CD4-positive, alpha-beta T cell treated with Interleukin-4 for 1 hour (primary cell): ENCODE measurements at regions not wholly inside any gene's neighbourhood (a gene's known extent, or its start where the extent isn't known, plus 50 kb on each side); places are given as distances from the start of the nearest gene placed in this dataset.
"Not testable (repeated sequence)": the region's sequence is repeated elsewhere in the genome, so short reads cannot be mapped to it uniquely, and the experiment has no call there.

ENCODE experiments used
- DNase-seq, 2 donors: peaks; one replicate each; pipeline ENCODE4 v3.0.0-alpha.2; 2020 to 2022

DNA sequence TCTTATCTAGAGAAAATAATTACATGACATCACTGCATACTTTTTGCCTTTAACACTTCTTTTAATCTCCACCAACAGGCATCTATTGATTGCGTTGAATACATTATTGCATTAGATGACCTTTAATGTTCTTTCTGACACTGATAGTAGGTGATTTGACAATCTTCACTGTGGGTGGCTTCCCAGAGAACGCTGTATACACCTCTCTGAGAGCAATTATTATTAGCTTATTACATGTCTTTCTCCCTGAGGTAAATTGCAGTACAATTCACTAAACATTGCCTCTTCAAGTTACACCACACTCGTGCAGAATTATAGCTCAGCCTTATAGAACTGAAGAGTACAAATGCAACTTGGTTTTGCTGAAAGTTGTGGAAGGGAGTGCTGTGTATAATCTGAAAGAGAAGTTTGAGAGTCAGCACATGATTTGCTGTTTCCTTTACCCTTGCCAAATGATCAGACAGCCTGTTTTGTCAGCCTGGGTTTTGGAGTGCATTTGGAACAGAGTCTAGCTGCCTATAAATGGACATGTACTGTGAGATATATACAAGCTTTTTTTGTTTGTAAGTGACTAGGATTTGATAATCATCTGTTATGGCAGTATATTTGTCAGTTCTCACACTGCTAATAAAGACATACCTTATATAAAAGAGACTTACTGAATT, 369.2 kb downstream of the CCER1 start:
- no peak for DNase-seq

DNA sequence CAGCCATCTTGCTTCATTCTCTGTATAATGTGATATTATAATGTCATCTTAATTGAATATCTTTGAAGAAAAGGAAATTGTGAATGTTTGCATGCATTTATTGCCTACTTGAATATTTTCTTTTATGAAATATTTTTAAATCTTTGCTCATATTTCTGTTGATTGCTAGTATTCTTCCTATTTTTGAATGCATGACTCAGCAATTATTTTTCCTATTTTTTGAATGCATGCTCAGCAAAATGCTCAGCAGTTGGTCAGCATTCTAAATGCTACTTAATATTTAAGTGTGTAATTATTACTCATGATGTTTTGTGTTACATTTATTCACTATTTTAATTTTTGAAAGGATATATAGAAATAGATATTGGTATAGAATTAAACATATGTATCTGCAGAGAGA, 378.3 kb downstream of the CCER1 start:
- DNase-seq = no peak

DNA sequence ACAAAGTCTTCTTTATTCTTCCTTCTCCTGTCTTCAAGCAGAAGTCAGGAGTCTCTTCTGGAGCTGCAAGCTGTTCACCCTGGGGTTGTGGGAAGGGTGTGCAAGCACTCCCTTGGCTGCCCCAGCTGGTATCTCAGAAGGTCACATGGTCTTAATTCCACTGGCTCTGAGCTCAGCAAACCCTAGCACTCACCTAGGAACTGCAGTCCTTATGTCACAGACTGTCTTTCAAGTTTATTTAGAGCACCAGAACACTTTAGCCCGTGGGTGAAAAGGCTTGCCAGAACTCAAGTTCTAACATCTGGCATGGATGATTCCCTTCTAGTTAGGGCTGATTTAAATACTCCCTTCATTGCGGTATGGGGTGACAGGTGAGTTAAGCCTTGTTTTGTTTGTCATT, 379.0 kb downstream of the CCER1 start:
- DNase-seq = no peak

DNA sequence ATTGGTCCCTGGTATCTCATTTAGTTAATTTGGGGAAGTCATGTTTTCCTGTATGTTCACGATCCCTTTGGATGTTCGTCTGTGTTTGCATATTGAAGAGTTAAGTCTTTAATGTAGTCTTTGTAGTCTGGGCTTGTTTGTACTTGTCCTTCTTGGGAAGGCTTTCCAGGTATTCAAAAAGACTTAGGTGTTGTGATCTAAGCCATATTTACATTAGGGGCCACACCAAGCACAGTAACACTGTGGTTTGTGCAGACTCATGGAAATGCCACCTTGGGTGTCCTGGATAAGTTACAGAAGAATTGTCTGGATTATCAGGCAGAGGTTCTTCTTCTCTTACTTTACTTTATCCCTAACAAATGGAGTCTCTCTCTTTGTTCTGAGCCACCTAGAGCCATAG, 380.3 kb downstream of the CCER1 start:
- no peak for DNase-seq

DNA sequence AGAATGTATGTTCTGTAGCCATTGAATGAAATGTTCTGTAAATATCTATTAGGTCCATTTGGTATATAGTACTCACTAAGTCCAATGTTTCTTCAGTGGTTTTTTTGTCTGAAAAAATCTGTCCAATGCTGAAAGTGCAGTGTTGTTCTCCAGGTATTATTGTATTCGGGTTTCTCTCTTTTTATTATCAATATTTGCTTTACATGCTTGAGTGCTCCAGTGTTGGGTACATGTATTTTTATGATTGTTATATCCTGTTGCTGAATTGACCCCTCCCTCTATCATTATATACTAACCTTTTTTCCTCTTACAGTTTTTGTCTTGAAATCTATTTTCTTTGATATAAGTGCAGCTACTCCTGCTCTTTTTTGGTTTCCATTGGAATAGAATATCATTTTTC, 382.2 kb downstream of the CCER1 start:
- no peak for DNase-seq

DNA sequence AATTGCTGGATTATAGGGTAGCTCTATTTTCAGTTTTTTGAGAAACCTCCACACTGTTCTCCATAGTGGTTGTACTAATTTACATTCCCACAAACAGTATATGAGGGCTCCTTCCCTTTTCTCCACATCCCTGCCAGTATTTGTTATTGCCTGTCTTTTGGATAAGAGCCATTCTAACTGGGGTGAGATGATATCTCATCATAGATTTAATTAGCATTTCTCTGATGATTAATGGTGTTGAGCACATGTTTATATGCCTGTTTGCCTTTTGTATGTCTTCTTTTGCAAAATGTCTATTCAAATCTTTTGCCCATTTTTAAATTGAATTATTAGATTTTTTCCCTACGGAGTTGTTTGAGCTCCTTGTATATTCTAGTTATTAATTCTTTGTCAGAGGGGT, 385.3 kb downstream of the CCER1 start:
- no peak for DNase-seq

- DNase-seq = no peak
Observed at GRCh38 chr12:90562671-90563070, 392.3 kb downstream of the CCER1 start.

- no peak for DNase-seq
Observed at GRCh38 chr12:90548595-90548994, 406.4 kb downstream of the CCER1 start.

- DNase-seq = no peak
Observed at GRCh38 chr12:90546511-90546910, 408.5 kb downstream of the CCER1 start.

DNA sequence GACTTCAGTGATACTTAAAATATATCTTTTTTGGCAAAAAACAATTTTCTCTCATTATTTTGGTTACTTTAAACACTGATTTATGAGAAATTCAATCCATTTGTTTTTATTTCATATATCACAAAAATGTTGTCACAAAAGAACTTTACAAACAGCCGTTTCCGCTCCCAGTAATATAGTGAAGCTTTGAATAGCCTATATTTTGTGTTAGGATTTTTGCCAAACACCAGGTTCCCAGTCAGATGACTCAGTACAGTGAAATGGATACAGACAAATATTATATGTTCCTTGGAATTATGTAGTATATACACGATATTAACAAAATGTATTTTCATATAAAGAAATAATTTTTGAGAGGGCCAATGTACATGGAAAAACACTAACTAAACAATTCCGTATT, 411.1 kb downstream of the CCER1 start:
- DNase-seq = no peak

DNA sequence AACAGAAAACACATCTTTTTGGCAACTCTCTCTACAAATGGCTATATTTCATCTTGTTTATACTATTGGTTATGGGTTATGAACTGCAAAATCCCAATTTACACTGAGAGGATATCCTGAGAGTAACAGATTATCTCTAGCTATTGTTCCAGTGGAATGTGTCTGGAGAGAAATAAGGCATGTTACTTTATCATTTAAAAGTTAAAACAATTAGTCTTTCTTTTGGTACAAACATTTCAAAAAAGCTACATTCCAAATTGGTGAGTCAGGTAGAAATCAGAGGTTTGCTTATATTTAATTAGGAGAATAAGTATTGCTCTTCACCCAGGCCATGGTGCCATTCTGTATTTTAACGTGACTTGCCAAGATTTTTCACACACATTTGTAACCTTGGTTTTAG, 411.6 kb downstream of the CCER1 start:
- no peak for DNase-seq

DNA sequence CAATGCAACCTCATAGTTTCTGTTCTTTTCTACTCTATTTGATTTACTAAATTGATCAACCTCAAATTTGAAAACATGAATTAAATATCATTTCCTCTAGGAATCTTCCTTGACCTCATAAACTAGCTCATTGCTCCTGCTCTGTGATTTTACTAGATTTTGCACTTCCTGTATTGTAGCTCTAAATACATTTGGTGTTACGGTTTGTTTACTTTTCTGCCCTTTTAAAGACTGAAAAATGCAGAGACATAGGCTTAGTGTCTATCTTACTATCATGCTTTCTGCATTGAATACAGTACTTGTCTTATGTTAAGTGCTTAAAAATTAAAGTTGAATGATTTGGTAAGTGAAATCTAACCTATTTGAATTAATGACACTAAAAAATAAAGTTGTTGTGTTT, 412.1 kb downstream of the CCER1 start:
- DNase-seq = not testable (repeated sequence)

DNA sequence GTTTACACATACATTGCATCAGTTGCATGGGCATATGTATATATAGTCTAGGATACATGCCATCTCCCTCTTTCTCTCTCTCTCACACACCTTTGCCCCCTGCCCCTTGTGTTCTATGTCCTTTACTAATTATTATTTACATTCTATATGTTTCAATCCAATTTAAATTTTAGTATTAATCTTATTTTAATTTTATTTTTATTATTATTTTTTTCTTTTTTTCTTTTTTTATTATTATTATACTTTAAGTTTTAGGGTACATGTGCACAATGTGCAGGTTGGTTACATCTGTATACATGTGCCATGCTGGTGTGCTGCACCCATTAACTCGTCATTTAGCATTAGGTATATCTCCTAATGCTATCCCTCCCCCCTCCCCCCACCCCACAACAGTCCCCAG, 421.1 kb downstream of the CCER1 start:
- DNase-seq = not testable (repeated sequence)

- no peak for DNase-seq
Observed at GRCh38 chr12:90520002-90520734, 434.8 kb downstream of the CCER1 start.

DNA sequence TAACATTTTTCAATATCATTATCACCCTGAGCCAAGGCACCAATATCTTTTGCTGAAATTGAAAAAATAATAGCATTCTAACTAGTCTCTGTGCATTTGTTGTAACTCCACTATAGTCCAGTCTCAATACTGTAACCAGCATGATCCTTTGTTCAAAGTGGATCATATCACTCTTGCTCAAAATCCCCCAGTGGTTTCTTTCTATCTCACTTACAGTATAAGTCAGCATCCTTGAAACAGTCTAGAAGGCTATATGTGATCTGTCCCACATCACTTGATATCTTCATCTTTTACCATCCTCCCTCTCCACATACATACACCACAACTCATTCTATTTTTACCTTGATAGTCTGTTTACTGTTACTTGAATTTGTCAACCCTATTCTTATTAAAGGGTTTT, 435.7 kb downstream of the CCER1 start:
- no peak for DNase-seq

DNA sequence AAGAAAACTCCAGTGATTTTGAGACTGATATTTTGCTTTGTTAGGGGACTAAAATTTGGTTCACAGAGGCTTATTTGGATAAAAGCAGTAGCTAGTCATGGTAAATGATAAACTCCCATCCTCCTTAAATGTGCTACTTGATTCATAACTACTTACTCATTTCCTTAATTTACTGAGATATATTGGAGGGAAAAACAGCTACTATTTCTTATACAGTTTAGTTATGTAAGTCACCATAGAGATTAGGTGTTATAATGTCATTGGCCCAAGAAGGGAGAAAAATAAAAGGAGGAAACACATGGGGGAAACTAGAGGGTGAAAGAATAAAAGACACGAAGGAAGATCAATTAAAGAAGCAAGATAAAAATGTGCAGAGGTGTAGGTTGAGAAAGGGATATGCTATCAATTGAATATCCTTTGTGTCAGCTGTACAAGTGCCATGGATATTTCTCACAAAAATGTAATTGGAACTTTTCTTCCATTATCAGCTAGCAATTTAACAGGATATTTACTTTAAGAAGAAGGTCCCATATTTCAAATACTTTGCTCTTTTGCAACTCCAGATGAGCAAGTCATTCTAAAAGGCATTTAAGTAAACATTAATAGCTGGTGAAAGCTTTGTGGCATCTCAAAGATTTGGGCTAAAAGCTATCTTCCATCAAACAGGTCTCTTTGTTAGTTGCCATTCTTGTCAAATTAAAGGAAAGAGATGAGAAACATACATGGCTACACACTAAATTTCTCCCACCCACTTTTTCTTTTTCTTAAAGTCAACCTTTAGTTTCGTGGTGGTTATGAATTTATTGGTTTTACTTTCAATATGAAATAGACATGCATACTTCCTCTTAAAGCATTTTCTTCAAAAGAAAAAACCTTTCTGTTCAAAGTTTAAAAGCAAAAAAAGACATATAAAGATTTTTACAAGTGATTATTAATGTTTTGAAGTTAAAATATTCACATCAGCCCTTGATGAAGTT, 439.5 kb downstream of the CCER1 start:
- DNase-seq = no peak

DNA sequence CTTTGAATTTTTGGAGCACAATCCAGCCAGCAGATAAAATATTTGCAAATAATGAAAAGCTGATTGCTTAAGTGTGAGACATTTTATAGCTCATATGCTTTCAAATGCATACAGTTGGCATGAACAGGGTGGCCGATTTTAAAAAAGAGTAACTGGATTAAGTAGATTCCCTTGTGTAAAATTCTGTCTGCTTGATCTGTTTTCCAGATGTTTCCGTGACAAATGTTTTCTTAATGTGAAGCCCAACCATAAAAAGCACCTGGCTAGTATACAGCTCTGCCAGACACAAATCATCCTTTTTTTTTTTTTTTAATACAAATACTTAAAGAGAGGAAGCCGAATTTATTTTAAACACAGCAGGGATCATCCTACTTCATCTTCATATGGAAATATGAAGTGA, 440.7 kb downstream of the CCER1 start:
- no peak for DNase-seq

DNA sequence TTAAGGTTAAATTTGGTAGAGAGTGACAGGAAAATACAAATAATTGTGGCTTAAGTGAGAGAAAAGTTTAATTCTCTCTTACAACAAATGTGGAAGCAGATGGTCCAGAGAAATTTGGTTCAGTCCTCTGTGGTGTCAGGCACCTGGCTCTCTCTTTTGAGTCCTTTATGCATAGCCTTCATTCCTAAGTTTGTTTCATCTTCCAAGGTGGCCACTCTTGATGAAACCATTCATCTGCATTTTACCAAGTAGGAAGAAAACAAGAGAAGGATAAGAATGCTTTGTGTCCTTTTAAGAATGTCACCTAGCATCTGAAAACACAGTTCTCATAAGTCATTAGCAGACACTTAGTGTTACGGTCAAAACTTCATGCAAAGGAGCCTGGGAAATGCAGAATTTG, 442.5 kb downstream of the CCER1 start:
- DNase-seq = no peak

DNA sequence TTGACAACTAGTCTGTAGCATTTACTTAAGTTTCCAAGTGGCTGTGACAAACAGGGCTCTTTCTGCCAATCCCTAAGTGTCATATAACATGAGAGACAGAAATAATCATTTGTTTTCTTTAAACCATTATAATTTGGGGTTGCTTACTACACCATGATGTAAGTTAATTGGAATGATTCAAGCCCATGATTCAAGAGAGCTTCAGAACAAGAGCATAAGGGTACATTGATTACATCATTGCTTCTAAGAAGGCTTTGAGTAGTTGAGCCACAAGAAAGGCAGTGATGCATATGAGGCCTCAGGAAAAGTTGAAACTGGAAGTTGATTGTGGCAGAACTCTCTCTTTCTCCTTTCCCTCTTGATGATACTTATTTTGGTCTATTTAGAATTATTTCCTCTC, 444.0 kb downstream of the CCER1 start:
- DNase-seq = no peak

DNA sequence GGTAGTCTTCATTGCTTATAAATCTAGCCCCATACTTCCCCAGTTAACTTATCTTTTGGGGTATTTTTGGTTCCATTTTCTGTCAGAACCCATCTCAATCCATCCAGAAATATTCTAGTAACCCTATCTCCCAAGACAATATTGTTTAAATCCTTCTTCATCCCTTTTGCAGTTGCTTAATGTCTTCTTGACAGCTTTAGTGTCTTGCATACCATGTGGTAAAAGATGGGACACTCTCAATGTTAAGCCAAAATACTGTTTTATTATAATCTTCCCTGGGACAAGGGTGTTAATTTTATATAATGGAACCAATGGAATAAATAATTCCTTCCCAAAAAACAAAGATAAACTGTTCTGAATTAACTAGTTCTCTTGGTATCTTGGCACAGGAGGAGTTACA, 450.2 kb downstream of the CCER1 start:
- no peak for DNase-seq

GRCh38 chr12:90502070-90502469, 452.9 kb downstream of the CCER1 start:
- no peak for DNase-seq

DNA sequence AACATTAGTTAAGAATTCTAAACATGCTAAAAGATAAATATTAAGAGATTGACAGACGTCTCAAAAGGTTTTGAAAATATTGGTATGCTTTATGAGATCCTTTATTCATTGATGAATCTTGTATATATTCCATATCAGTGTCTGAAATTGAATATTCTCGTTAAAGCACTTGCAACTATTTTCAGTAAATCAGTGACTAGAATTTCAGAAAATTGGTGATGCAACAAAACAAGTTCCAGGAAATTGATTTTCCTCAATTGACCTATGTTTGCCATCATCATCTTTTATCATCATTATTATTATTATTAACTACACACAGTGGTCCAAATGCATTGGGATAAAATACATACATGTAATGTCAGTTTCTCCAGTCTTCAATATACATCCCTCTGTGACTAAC, 453.6 kb downstream of the CCER1 start:
- no peak for DNase-seq

DNA sequence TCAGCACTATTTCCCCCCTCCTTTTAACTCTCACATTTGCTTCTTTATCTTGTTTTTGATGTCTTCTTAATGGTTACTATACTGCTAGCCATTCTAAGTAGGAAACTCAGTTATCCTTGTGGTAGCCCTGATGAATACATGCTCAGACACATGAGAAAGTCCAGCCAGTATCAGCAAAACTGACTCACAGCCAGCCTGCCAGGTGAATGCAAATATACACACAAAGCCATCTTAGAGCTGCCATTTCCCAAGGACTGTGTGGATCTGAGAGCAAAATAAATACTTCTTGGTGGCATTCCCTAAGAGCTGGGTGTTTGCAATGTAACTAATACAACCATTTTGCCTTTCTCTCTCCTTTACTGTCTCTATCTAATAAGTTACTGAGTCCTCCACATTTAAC, 455.2 kb downstream of the CCER1 start:
- DNase-seq = no peak
